B cell (primary cell): ENCODE measurements at regions not wholly inside any gene's neighbourhood (a gene's known extent, or its start where the extent isn't known, plus 50 kb on each side); places are given as distances from the start of the nearest gene placed in this dataset.

Experiments used
- ATAC-seq: fragments of 200-7000 bp; cut with Tn5 transposase; one replicate; pipeline ENCODE4 v1.10.0; 2021; ENCODE audit warnings: low read depth, mild to moderate bottlenecking, moderate number of reproducible peaks, moderate library complexity
- CTCF ChIA-PET: fragments of 350-600 bp; sonication (Branson Sonifier 250); formaldehyde crosslinking; loops from one replicate; lab custom pipeline; 2021; ENCODE audit warnings: antibody characterized with exemption, inconsistent platforms; lab: Charles Lee
- POLR2A ChIA-PET: fragments of 350-600 bp; sonication (Branson Sonifier 250); formaldehyde crosslinking; loops from one replicate; lab custom pipeline; 2021; ENCODE audit warnings: antibody characterized with exemption; lab: Charles Lee
- DNase-seq: peaks from one replicate; pipeline ENCODE4 v3.0.0; 2013
- H2AFZ ChIP-seq: 2 replicates; pipeline ENCODE4 v1.6.1; 2012; ENCODE audit warnings: mild to moderate bottlenecking, low read depth, low read length; ENCODE audit not compliant: insufficient read depth, poor library complexity, severe bottlenecking
- H3K27ac ChIP-seq, 2 donors: 1 replicate in 1 of 2; 2 replicates in 1 of 2; pipeline ENCODE4 v1.5.1; 2012 to 2013; ENCODE audit warnings: low read length in 2 of 2, mild to moderate bottlenecking in 2 of 2, moderate library complexity in 1 of 2
- H3K27me3 ChIP-seq, 4 experiments: fragments of 200-600 bp in 1 of 4; sonication (generic) in 1 of 4; replicated peaks in 1 of 4; 1 replicate in 2 of 4; 2 replicates in 2 of 4; pipeline versions ENCODE4 v1.6.1 to v1.7.0; 2013 to 2016; ENCODE audit warnings: low read length in 3 of 4, mild to moderate bottlenecking in 2 of 4, mixed read lengths in 1 of 4, moderate library complexity in 1 of 4; ENCODE audit not compliant: insufficient read depth in 4 of 4, control insufficient read depth in 3 of 4; ENCODE audit errors: control extremely low read depth in 1 of 4
- H3K36me3 ChIP-seq, 2 experiments: replicated peaks in 1 of 2; 1 replicate in 1 of 2; 2 replicates in 1 of 2; pipeline versions ENCODE4 v1.6.1 to v1.7.1; 2013; ENCODE audit warnings: low read length in 1 of 2; ENCODE audit not compliant: insufficient read depth in 2 of 2, control insufficient read depth in 1 of 2; ENCODE audit errors: control extremely low read depth in 1 of 2, extremely low read depth in 1 of 2
- H3K4me1 ChIP-seq, 2 donors: fragments of 200-600 bp in 1 of 2; sonication (generic) in 1 of 2; 1 replicate in 1 of 2; 2 replicates in 1 of 2; pipeline versions ENCODE4 v1.5.1 to v1.6.1; 2013 to 2017; ENCODE audit warnings: low read length in 2 of 2; ENCODE audit not compliant: control insufficient read depth in 2 of 2, insufficient read depth in 2 of 2
- H3K4me2 ChIP-seq: replicated peaks from 2 replicates; pipeline ENCODE3; 2012; ENCODE audit warnings: mild to moderate bottlenecking, low read depth, low read length; ENCODE audit not compliant: poor library complexity, severe bottlenecking
- H3K4me3 ChIP-seq, 5 experiments: fragments of 200-600 bp in 1 of 5; sonication (generic) in 1 of 5; 1 replicate in 3 of 5; 2 replicates in 2 of 5; pipeline versions ENCODE4 v1.5.1 to v1.7.0; 2011 to 2016; ENCODE audit warnings: low read length in 4 of 5, mild to moderate bottlenecking in 4 of 5, low read depth in 2 of 5, control low read depth in 1 of 5, moderate library complexity in 1 of 5; ENCODE audit not compliant: insufficient read depth in 1 of 5; ENCODE audit errors: control extremely low read depth in 1 of 5, extremely low read depth in 1 of 5
- H3K79me2 ChIP-seq: fragments of 200-600 bp; sonication (generic); one replicate; pipeline ENCODE4 v1.6.0; 2016; ENCODE audit warnings: low read length; ENCODE audit not compliant: control insufficient read depth, insufficient read depth
- H3K9ac ChIP-seq: fragments of 200-600 bp; sonication (generic); 2 replicates; pipeline ENCODE4 v1.6.1; 2017; ENCODE audit warnings: mild to moderate bottlenecking, low read length, moderate library complexity
- H3K9me3 ChIP-seq, 3 donors: one replicate each; pipeline versions ENCODE4 v1.6.1 to v1.7.1; 2013; ENCODE audit warnings: low read length in 2 of 3; ENCODE audit not compliant: control insufficient read depth in 2 of 3, insufficient read depth in 1 of 3; ENCODE audit errors: control extremely low read depth in 1 of 3
- H4K20me1 ChIP-seq: 2 replicates; pipeline ENCODE4 v1.6.0; 2012; ENCODE audit warnings: mild to moderate bottlenecking, low read length; ENCODE audit not compliant: insufficient read depth, control insufficient read depth, poor library complexity, severe bottlenecking
- H3K27ac Mint-ChIP-seq: one replicate; pipeline ENCODE4 v1.8.0; 2021; ENCODE audit warnings: mixed read lengths
- H3K27me3 Mint-ChIP-seq: one replicate; pipeline ENCODE4 v1.8.0; 2021; ENCODE audit warnings: mixed read lengths
- H3K4me1 Mint-ChIP-seq: one replicate; pipeline ENCODE4 v1.8.0; 2021; ENCODE audit warnings: mixed read lengths
- H3K4me3 Mint-ChIP-seq: one replicate; pipeline ENCODE4 v1.8.0; 2021; ENCODE audit warnings: mixed read lengths
- H3K9me3 Mint-ChIP-seq: one replicate; pipeline ENCODE4 v1.8.0; 2022; ENCODE audit warnings: mixed read lengths; ENCODE audit not compliant: insufficient read depth
- CTCF ChIP-seq: fragments of 200-600 bp; IDR thresholded peaks from one replicate; pipeline ENCODE4 v1.8.0; 2022; ENCODE audit warnings: antibody characterized with exemption, mild to moderate bottlenecking
- EZH2 ChIP-seq: IDR thresholded peaks from 2 replicates; pipeline ENCODE4 v1.6.1; 2012; ENCODE audit warnings: borderline replicate concordance, low read depth, mild to moderate bottlenecking, moderate library complexity, low read length; ENCODE audit not compliant: insufficient read depth, poor library complexity, severe bottlenecking
- WGBS: methylation state at CpG from one replicate; pipeline ENCODE4 v1.1.5; 2013; ENCODE audit warnings: missing lambda C conversion rate; ENCODE audit not compliant: insufficient coverage; 5-methylcytosine and 5-hydroxymethylcytosine counted together
- intact Hi-C: fragments of 100-400 bp; cut with micrococcal nuclease; formaldehyde crosslinking; loops from one replicate; pipeline ENCODE4 v1.10.0; 2022

- no peaks in the 10 kb centered on the region for H3K9me3 Mint-ChIP-seq
- H3K27me3 Mint-ChIP-seq, result peaks cover 76% of the 10 kb centered on the region
- CTCF ChIA-PET, result interaction anchor here (1.1 kb wide), 1 partner anchor 13 kb away, joined by 4 read pairs; no protein-coding TSS in a partner anchor
- peaks cover 5 to 26% of the 10 kb centered on the region in 2 donors for H3K4me1 ChIP-seq
- no peak overlapping the region for H3K4me3 Mint-ChIP-seq
- no peak overlapping the region for H3K9ac ChIP-seq
- WGBS, result 19% methylated on average over 10 of the region's 15 CpGs
- DNase-seq (no peak), ATAC-seq (no peak)
- H3K27ac ChIP-seq, result no peak overlapping the region
- TF ChIP-seq CTCF (no peak), EZH2 (no peak)
- no peaks in the 10 kb centered on the region for H3K36me3 ChIP-seq
- POLR2A ChIA-PET, result no interaction called here
- H3K27ac Mint-ChIP-seq, result no peak overlapping the region
- no peak overlapping the region for H2AFZ ChIP-seq
- H3K4me1 Mint-ChIP-seq, result peaks cover 21% of the 10 kb centered on the region
- H3K9me3 ChIP-seq, result peaks cover 0 to 6% (median 0%) of the 10 kb centered on the region in 3 donors
- intact Hi-C loops, result no loop called here
- no peaks in the 10 kb centered on the region for H3K79me2 ChIP-seq
- no peak overlapping the region for H3K4me3 ChIP-seq
- no peaks in the 10 kb centered on the region for H4K20me1 ChIP-seq
- no peak overlapping the region for H3K4me2 ChIP-seq
- peaks cover 2 to 84% (median 52%) of the 10 kb centered on the region in 4 experiments for H3K27me3 ChIP-seq
Observed at GRCh38 chr10:101285519-101286070, 56.3 kb upstream of the LBX1 start.

GRCh38 chr10:101286248-101287046, 57.2 kb upstream of the LBX1 start:
- H3K27ac ChIP-seq, result no peak overlapping the region
- peaks cover 21% of the 10 kb centered on the region for H3K4me1 Mint-ChIP-seq
- no peak for ATAC-seq
- no peaks in the 10 kb centered on the region for H4K20me1 ChIP-seq
- H3K4me3 Mint-ChIP-seq, result no peak overlapping the region
- H3K9me3 ChIP-seq, result peaks cover 0 to 13% (median 0%) of the 10 kb centered on the region in 3 donors
- no peaks in the 10 kb centered on the region for H3K36me3 ChIP-seq
- WGBS, result 37% methylated on average over 5 of the region's 12 CpGs
- H3K27me3 ChIP-seq, result peaks cover 2 to 90% (median 60%) of the 10 kb centered on the region in 4 experiments
- peaks cover 75% of the 10 kb centered on the region for H3K27me3 Mint-ChIP-seq
- DNase-seq, result no peak
- H3K4me2 ChIP-seq, result no peak overlapping the region
- H2AFZ ChIP-seq, result no peak overlapping the region
- H3K27ac Mint-ChIP-seq, result no peak overlapping the region
- TF ChIP-seq CTCF (no peak), EZH2 (no peak)
- no peak overlapping the region for H3K9ac ChIP-seq
- no peaks in the 10 kb centered on the region for H3K9me3 Mint-ChIP-seq
- ChIA-PET POLR2A (no interaction called here), CTCF (interaction anchor here (0.9 kb wide), 1 partner anchor 22 kb away, joined by 4 read pairs; no protein-coding TSS in a partner anchor)
- peaks cover 11 to 34% of the 10 kb centered on the region in 2 donors for H3K4me1 ChIP-seq
- H3K4me3 ChIP-seq, result no peak overlapping the region
- H3K79me2 ChIP-seq, result no peaks in the 10 kb centered on the region
- intact Hi-C loops, result no loop called here
